C4-2B (cell line): ENCODE measurements at regions not wholly inside any gene's neighbourhood (a gene's known extent, or its start where the extent isn't known, plus 50 kb on each side); places are given as distances from the start of the nearest gene placed in this dataset.

Experiments used
- H3K27ac ChIP-seq: fragments of 450-650 bp; 2 replicates; pipeline ENCODE4 v1.5.1; 2017
- CTCF ChIP-seq: fragments of 450-650 bp; conservative IDR thresholded peaks from 2 replicates; pipeline ENCODE4 v1.5.1; 2017; ENCODE audit warnings: mild to moderate bottlenecking
- ZFX ChIP-seq: fragments of 450-650 bp; IDR thresholded peaks from 2 replicates; pipeline ENCODE4 v1.6.1; 2017

DNA sequence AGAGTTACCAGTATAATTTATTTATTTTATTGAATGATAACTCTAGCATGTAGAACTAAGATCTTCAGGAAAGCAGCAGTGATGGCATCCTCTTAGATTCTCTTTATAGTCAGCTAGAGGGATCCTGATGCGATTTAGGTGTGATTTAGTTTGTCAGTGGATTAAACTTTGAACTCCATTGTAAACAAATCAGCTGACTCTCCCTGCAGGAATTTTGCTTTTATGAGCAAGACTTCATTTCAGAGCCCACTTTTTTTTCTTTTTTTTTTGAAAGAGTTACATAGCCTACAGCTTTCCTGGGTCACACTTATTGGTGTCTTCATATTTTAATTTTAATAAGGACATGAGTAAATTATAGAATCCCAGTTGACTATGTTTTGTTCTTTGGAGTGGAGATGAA, 93.8 kb upstream of the SEMA6A start:
- no peak overlapping the region for H3K27ac ChIP-seq
- TF ChIP-seq ZFX = no peak
- TF ChIP-seq CTCF = no peak

- no peak for TF ChIP-seq CTCF
- TF ChIP-seq ZFX = no peak
- no peak overlapping the region for H3K27ac ChIP-seq
Measured at GRCh38 chr5:116666901-116667300, 92.3 kb upstream of the SEMA6A start.

DNA sequence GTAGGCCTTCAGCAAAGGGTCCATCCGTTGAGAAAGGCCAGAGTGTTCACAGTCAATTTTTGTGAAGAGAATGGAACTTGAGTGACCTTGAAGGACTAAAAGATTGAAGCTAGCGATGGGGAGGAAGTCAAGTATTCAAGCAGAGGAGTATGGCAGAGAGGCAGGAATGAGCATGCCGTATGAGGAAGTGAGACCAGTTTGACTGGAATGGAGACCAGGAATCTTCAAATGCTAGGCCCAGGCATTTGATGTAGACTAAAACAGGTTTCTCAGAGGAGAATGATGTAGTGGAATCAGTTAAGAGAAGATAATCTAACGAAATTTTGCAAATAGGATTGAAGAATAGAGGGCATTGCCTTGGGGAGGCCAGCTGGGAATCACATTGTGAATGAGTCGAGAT, 90.4 kb upstream of the SEMA6A start:
- no peak overlapping the region for H3K27ac ChIP-seq
- TF ChIP-seq CTCF (no peak), ZFX (no peak)

DNA sequence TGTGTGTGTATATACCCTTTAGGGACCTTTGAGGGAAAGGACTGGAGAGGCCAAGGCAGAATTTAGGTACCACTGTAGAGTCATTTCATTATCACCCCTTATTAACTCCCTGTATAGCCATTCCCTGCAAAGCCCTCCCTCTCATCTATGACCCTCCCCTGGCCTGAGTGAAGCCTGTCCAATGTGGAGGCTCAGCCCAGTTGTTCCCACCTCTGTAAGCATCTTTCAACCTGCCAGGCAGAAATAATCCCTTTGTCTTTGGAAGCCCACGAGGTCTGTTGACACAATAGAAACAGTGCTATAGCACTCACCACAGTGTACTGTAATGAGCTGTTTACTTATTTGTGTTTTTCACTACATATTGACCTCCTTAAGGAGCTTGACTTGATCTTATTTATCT, 88.5 kb upstream of the SEMA6A start:
- TF ChIP-seq ZFX (no peak), CTCF (no peak)
- no peak overlapping the region for H3K27ac ChIP-seq

GRCh38 chr5:116661419-116661818, 86.8 kb upstream of the SEMA6A start:
- no peak overlapping the region for H3K27ac ChIP-seq
- TF ChIP-seq ZFX = no peak
- no peak for TF ChIP-seq CTCF

DNA sequence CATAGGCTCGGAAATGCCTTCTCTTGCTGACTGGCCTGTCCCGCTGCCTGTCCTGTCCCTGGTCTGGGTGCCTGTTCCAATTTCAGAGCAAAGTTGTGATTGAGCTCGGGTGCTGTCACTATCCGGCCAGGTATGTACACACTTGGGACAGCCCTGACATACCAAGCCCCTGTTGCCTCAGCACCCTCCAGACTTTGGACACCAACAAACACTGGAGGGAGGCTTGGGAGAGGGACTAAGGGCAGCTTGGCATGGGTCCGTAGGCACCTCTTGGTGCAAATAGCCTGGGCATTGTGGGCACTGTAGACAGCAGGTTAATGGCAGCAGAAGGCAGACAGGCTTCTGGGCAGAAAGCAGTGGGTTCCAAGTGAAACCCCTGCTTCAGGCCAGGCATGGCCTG, 86.3 kb upstream of the SEMA6A start:
- no peak overlapping the region for H3K27ac ChIP-seq
- TF ChIP-seq ZFX (no peak), CTCF (no peak)

GRCh38 chr5:116658830-116659229, 84.2 kb upstream of the SEMA6A start:
- H3K27ac ChIP-seq = no peak overlapping the region
- TF ChIP-seq ZFX (no peak), CTCF (no peak)
